Lung (tissue), 11 donors: ENCODE measurements at regions not wholly inside any gene's neighbourhood (a gene's known extent, or its start where the extent isn't known, plus 50 kb on each side); places are given as distances from the start of the nearest gene placed in this dataset.

ENCODE experiments used
- ATAC-seq: fragments of 200-7000 bp; cut with Tn5 transposase; one replicate; pipeline ENCODE4 v1.9.1; 2020; ENCODE audit warnings: moderate number of reproducible peaks; ENCODE audit not compliant: insufficient read depth, low FRiP score
- DNase-seq, 3 donors: peaks; one replicate each; pipeline ENCODE4 v3.0.0-alpha.2; 2013 to 2017
- H3K27ac ChIP-seq, 2 donors: one replicate each; pipeline ENCODE4 v1.5.1; 2013; ENCODE audit warnings: mild to moderate bottlenecking in 2 of 2, moderate library complexity in 2 of 2, control low read depth in 1 of 2, inconsistent platforms in 1 of 2, low read depth in 1 of 2, low read length in 1 of 2
- H3K27me3 ChIP-seq, 3 donors: one replicate each; pipeline ENCODE4 v1.5.1; 2013; ENCODE audit warnings: low read length in 2 of 3; ENCODE audit not compliant: control insufficient read depth in 3 of 3, insufficient read depth in 3 of 3
- H3K36me3 ChIP-seq, 4 donors: one replicate each; pipeline ENCODE4 v1.5.1; 2013; ENCODE audit warnings: low read length in 4 of 4, mild to moderate bottlenecking in 1 of 4, moderate library complexity in 1 of 4; ENCODE audit not compliant: control insufficient read depth in 4 of 4, insufficient read depth in 4 of 4
- H3K4me1 ChIP-seq, 5 donors: one replicate each; pipeline ENCODE4 v1.5.1; 2013; ENCODE audit warnings: low read length in 5 of 5, mild to moderate bottlenecking in 2 of 5, moderate library complexity in 1 of 5; ENCODE audit not compliant: control insufficient read depth in 5 of 5, insufficient read depth in 5 of 5
- H3K4me3 ChIP-seq: one replicate; pipeline ENCODE4 v1.5.1; 2013; ENCODE audit warnings: mild to moderate bottlenecking, control low read depth, moderate library complexity
- H3K9ac ChIP-seq, 2 donors: one replicate each; pipeline ENCODE4 v1.5.1; 2013; ENCODE audit warnings: low read length in 2 of 2, control low read depth in 1 of 2; ENCODE audit not compliant: insufficient read depth in 1 of 2
- H3K9me3 ChIP-seq, 4 donors: one replicate each; pipeline ENCODE4 v1.5.1; 2013; ENCODE audit warnings: low read length in 3 of 4, mild to moderate bottlenecking in 1 of 4, moderate library complexity in 1 of 4; ENCODE audit not compliant: control insufficient read depth in 4 of 4, insufficient read depth in 3 of 4
- CTCF ChIP-seq: IDR thresholded peaks from 2 replicates; pipeline ENCODE4 v1.5.1; 2012; ENCODE audit warnings: mild to moderate bottlenecking; ENCODE audit errors: control extremely low read depth, extremely low read depth
- WGBS, 2 donors: extraction: QIAGEN DNeasy Blood & Tissue Kit; methylation state at CpG; one replicate each; pipeline ENCODE4 v1.1.7; 2013; 5-methylcytosine and 5-hydroxymethylcytosine counted together
- donor health status: control.
- donor health status: control.
- donor health status: Bipolar disorder and iron deficiency.
- donor health status: healthy.
- donor health status: DM: yes; HTN: yes; CAD: no.

GRCh38 chr1:34408011-34408410 is 231.3 kb downstream of the C1orf94 start:
- ATAC-seq = no peak
- Histone ChIP-seq H3K27me3 (no peaks in the 10 kb centered on the region), H3K9me3 (no peaks in the 10 kb centered on the region), H3K36me3 (no peaks in the 10 kb centered on the region), H3K27ac (peak overlapping the region in 1 of 2 donors; percentile 38), H3K9ac (no peak overlapping the region), H3K4me1 (peaks cover 0 to 11% (median 0%) of the 10 kb centered on the region in 5 donors), H3K4me3 (no peak overlapping the region)
- 48 to 69% methylated on average over 4 of the region's 4 CpGs for WGBS, 2 donors
- no peak for TF ChIP-seq CTCF
- peak in 1 of 3 donors; percentile 0 for DNase-seq

- peaks cover 0 to 11% (median 0%) of the 10 kb centered on the region in 5 donors for H3K4me1 ChIP-seq
- no peaks in the 10 kb centered on the region for H3K27me3 ChIP-seq
- no peak overlapping the region for H3K4me3 ChIP-seq
- H3K27ac ChIP-seq = no peak overlapping the region
- no peak overlapping the region for H3K9ac ChIP-seq
- WGBS, 2 donors = 90 to 91% methylated on average over 6 of the region's 6 CpGs
- ATAC-seq = no peak
- no peak for DNase-seq
- no peaks in the 10 kb centered on the region for H3K36me3 ChIP-seq
- TF ChIP-seq CTCF = no peak
- no peaks in the 10 kb centered on the region for H3K9me3 ChIP-seq
Observed at GRCh38 chr1:34409689-34410229, 233.1 kb downstream of the C1orf94 start.

GRCh38 chr1:34412598-34413370 is 236.1 kb downstream of the C1orf94 start:
- Histone ChIP-seq H3K4me3 (no peak overlapping the region), H3K27ac (no peak overlapping the region), H3K36me3 (no peaks in the 10 kb centered on the region), H3K4me1 (no peaks in the 10 kb centered on the region), H3K9me3 (no peaks in the 10 kb centered on the region), H3K9ac (no peak overlapping the region), H3K27me3 (peaks cover 0 to 4% (median 0%) of the 10 kb centered on the region in 3 donors)
- no peak for DNase-seq
- ATAC-seq = no peak
- 73 to 77% methylated on average over 12 of the region's 12 CpGs for WGBS, 2 donors
- TF ChIP-seq CTCF = no peak
